Heart left ventricle (tissue), 16 donors: ENCODE measurements at regions not wholly inside any gene's neighbourhood (a gene's known extent, or its start where the extent isn't known, plus 50 kb on each side); places are given as distances from the start of the nearest gene placed in this dataset.

ENCODE experiments used
- ATAC-seq, 4 donors: fragments of 200-7000 bp; cut with Tn5 transposase; one replicate each; pipeline ENCODE4 v1.9.1; 2020 to 2022; ENCODE audit warnings: moderate library complexity in 4 of 4, mild to moderate bottlenecking in 3 of 4, moderate number of reproducible peaks in 1 of 4
- DNase-seq, 5 donors: peaks; one replicate each; pipeline ENCODE4 v3.0.0-alpha.2; 2020
- H3K27ac ChIP-seq, 12 donors: fragments of 200-600 bp; sonication (generic) in 4 of 12; one replicate each; pipeline versions ENCODE4 v1.5.0 to v1.8.0; 2016 to 2022; ENCODE audit warnings: mild to moderate bottlenecking in 2 of 12
- H3K27me3 ChIP-seq, 9 donors: fragments of 200-600 bp; sonication (generic) in 2 of 9; one replicate each; pipeline versions ENCODE4 v1.5.1 to v1.8.0; 2016 to 2022; ENCODE audit warnings: mild to moderate bottlenecking in 3 of 9
- H3K36me3 ChIP-seq, 9 donors: fragments of 200-600 bp; sonication (generic) in 2 of 9; one replicate each; pipeline versions ENCODE4 v1.5.0 to v1.8.0; 2018 to 2022; ENCODE audit warnings: mild to moderate bottlenecking in 2 of 9
- H3K4me1 ChIP-seq, 12 donors: fragments of 200-600 bp; sonication (generic) in 4 of 12; one replicate each; pipeline versions ENCODE4 v1.5.0 to v1.8.0; 2016 to 2022; ENCODE audit warnings: mild to moderate bottlenecking in 3 of 12
- H3K4me3 ChIP-seq, 12 donors: fragments of 200-600 bp; sonication (generic) in 4 of 12; one replicate each; pipeline versions ENCODE4 v1.5.0 to v1.8.0; 2017 to 2022; ENCODE audit warnings: mild to moderate bottlenecking in 9 of 12, moderate library complexity in 4 of 12
- H3K9me3 ChIP-seq, 12 donors: fragments of 200-600 bp; sonication (generic) in 4 of 12; one replicate each; pipeline versions ENCODE4 v1.5.0 to v1.8.0; 2016 to 2022; ENCODE audit warnings: mild to moderate bottlenecking in 1 of 12
- POLR2A ChIP-seq, 2 donors: fragments of 450-650 bp; IDR thresholded peaks; one replicate each; pipeline ENCODE4 v1.6.1; 2017; ENCODE audit warnings: antibody characterized with exemption in 2 of 2, mild to moderate bottlenecking in 2 of 2, moderate library complexity in 2 of 2
- WGBS, 4 donors: extraction: QIAGEN DNeasy Blood & Tissue Kit in 2 of 4; methylation state at CpG; one replicate each; pipeline versions ENCODE4 v1.1.5 to v1.1.7; 2013 to 2018; 5-methylcytosine and 5-hydroxymethylcytosine counted together
- intact Hi-C, 10 donors: fragments of 100-400 bp; cut with DNase I; formaldehyde crosslinking; loops; one replicate each; pipeline versions ENCODE4 v1.11.1 to v1.14.2; 2022
- TF ChIP-seq, protein P1 (sequence below), 12 donors: fragments of 200-600 bp; sonication (generic) in 4 of 12; IDR thresholded peaks; one replicate each; pipeline versions ENCODE4 v1.5.0 to v1.8.0; 2018 to 2022; ENCODE audit warnings: antibody characterized with exemption in 12 of 12, mild to moderate bottlenecking in 5 of 12
- donor health status: ischemic (EF 13 %, LVEDD 7.1; RV severe dilation, severe dysfunction).
- donor health status: healthy with polysubstance abuse.
- donor health status: DM: no; HTN: yes; CAD: no.
- donor health status: DM: no; HTN: no; CAD: no.
- donor health status: ischemic (EF 25% LVEDD 6.9; RV normal size, moderate dysfunction).
- donor health status: ischemic (EF 25% LVEDD 5.7; RV mildly dilated, moderate dysfunction).
- donor health status: healthy.
- donor health status: DM: yes; HTN: yes; CAD: no.
- donor health status: ischemic (EF 35%, LVEDD 5.7; RV mildly dilated, moderate dysfunction).
- donor health status: nonischemic (EF 11% LVEDD 7.7; RV severe dilation, severe dysfunction).
- donor health status: DM: yes; HTN: yes; CAD: no.
- donor health status: PGD.
- donor health status: ischemic (EF 29% LVEDD 5.4; RV normal size, mild dysfunction).
- donor health status: nonischemic (EF 23%, LVEDD 6.1; RV moderate dilation, normal function).

DNA sequence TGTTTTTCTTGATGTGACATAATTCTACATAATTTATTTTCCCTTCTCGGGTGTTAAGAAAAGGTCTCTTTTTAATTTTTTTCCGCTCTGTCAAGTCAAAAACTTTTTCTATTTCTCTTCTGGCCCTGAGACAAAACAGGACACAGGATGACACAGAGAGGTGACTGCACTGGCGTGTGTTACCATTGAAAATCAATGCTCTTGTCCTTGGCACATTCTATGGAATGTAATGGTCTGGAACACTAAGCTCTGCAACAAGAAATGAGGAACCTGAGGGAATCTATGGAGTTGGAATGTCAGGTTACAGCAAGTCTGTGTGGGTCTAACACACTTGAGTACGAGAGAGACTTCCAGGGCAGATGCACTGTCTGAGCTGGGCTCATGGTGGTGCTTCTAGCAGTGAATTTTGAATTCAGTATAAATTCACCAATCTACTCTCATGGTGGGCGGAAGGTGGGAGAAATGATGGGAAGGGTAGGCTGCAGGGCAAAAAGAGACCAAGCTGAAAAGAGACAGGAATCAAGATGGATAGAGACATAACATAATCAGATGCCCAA lies 508.3 kb downstream of the TUSC7 start:
- intact Hi-C loops = no loop called here
- H3K27ac ChIP-seq = no peak overlapping the region
- H3K36me3 ChIP-seq = no peaks in the 10 kb centered on the region
- 59 to 69% (median 63%) methylated on average over 5 of the region's 5 CpGs for WGBS, 4 donors
- TF ChIP-seq POLR2A (IDR thresholded peaks at IDR 0.05) = no peak
- TF ChIP-seq, protein P1, sequence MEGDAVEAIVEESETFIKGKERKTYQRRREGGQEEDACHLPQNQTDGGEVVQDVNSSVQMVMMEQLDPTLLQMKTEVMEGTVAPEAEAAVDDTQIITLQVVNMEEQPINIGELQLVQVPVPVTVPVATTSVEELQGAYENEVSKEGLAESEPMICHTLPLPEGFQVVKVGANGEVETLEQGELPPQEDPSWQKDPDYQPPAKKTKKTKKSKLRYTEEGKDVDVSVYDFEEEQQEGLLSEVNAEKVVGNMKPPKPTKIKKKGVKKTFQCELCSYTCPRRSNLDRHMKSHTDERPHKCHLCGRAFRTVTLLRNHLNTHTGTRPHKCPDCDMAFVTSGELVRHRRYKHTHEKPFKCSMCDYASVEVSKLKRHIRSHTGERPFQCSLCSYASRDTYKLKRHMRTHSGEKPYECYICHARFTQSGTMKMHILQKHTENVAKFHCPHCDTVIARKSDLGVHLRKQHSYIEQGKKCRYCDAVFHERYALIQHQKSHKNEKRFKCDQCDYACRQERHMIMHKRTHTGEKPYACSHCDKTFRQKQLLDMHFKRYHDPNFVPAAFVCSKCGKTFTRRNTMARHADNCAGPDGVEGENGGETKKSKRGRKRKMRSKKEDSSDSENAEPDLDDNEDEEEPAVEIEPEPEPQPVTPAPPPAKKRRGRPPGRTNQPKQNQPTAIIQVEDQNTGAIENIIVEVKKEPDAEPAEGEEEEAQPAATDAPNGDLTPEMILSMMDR (IDR thresholded peaks at IDR 0.05) = no peak
- H3K27me3 ChIP-seq = no peaks in the 10 kb centered on the region
- ATAC-seq = no peak
- H3K4me1 ChIP-seq = no peaks in the 10 kb centered on the region
- no peak for DNase-seq
- H3K4me3 ChIP-seq = no peak overlapping the region
- H3K9me3 ChIP-seq = peaks cover 0 to 4% (median 0%) of the 10 kb centered on the region in 12 donors

DNA sequence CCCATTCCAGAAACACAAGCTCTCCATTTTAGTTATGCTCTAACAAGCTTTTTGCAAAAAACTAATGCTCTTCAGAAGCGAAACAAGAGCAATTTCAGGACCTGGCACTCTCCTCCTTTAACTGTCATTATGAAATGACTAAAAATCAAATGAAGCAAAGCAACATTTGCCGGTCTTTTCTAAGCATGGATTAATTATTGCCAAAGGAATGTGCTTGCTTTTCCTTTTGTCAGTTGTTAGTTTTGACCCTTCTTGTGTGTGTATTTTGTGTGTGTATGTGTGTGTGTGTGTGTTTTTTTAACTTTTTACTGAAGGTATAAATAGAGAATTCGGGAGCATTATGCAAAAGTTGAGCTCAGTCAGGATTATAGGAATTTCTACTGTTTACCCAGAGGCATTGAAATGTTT lies 509.1 kb downstream of the TUSC7 start:
- Histone ChIP-seq H3K4me3 (no peak overlapping the region), H3K9me3 (no peaks in the 10 kb centered on the region), H3K27ac (no peak overlapping the region), H3K36me3 (no peaks in the 10 kb centered on the region), H3K4me1 (no peaks in the 10 kb centered on the region), H3K27me3 (no peaks in the 10 kb centered on the region)
- intact Hi-C loops = no loop called here
- 56 to 69% (median 63%) methylated on average over 3 of the region's 3 CpGs for WGBS, 4 donors
- TF ChIP-seq POLR2A (IDR thresholded peaks at IDR 0.05) = no peak
- TF ChIP-seq, protein P1 (IDR thresholded peaks at IDR 0.05) = no peak
- DNase-seq (no peak), ATAC-seq (no peak)

- H3K4me1 ChIP-seq = no peaks in the 10 kb centered on the region
- WGBS, 4 donors = 69 to 75% (median 72%) methylated on average over 2 of the region's 2 CpGs
- intact Hi-C loops = no loop called here
- H3K9me3 ChIP-seq = no peaks in the 10 kb centered on the region
- H3K27me3 ChIP-seq = no peaks in the 10 kb centered on the region
- H3K4me3 ChIP-seq = no peak overlapping the region
- DNase-seq (no peak), ATAC-seq (no peak)
- H3K27ac ChIP-seq = no peak overlapping the region
- no peak for TF ChIP-seq POLR2A (IDR thresholded peaks at IDR 0.05)
- TF ChIP-seq, protein P1 (IDR thresholded peaks at IDR 0.05) = no peak
- H3K36me3 ChIP-seq = no peaks in the 10 kb centered on the region
Observed at GRCh38 chr3:117219296-117219695, 509.7 kb downstream of the TUSC7 start.

GRCh38 chr3:117226932-117227331 lies 517.4 kb downstream of the TUSC7 start:
- H3K27ac ChIP-seq = no peak overlapping the region
- intact Hi-C loops = no loop called here
- DNase-seq = no peak
- ATAC-seq = no peak
- H3K4me3 ChIP-seq = no peak overlapping the region
- no peaks in the 10 kb centered on the region for H3K4me1 ChIP-seq
- 55 to 67% (median 61%) methylated on average over 2 of the region's 2 CpGs for WGBS, 4 donors
- TF ChIP-seq, protein P1 (IDR thresholded peaks at IDR 0.05) = no peak
- TF ChIP-seq POLR2A (IDR thresholded peaks at IDR 0.05) = no peak
- H3K36me3 ChIP-seq = no peaks in the 10 kb centered on the region
- no peaks in the 10 kb centered on the region for H3K9me3 ChIP-seq
- peaks cover 0 to 4% (median 0%) of the 10 kb centered on the region in 9 donors for H3K27me3 ChIP-seq
